ENCODE measurements at regions not wholly inside any gene's neighbourhood (a gene's known extent, or its start where the extent isn't known, plus 50 kb on each side); places are given as distances from the start of the nearest gene placed in this dataset.

DNA sequence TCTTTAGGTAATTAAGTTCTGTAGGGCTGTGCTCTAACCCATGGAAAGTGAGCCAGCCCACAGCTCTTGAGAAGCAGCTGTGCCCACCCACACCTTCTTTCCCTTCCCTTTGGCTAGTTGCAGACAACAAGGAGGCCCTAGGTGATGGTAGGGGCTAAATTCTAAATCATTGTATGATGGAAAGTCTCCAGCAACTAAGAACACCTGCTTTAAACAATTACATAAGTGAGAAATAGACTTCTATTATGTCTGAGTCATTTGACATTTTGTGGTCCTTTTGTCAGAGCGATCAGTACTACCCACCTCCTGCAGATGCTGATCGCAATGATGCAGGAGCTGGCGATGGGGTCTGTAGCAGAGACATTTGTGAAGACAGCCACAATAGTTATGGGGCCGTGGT lies 79.6 kb downstream of the TEX51 start:
- Histone ChIP-seq H3K4me3 (no peak overlapping the region), H3K4me1 (no peaks in the 10 kb centered on the region), H3K27ac (no peak overlapping the region), H3K9me3 (no peaks in the 10 kb centered on the region), H3K4me2 (no peak overlapping the region)
- ChIA-PET POLR2A (no interaction called here), CTCF (interaction anchor here (1.5 kb wide), 1 partner anchor 43 kb away, joined by 3 read pairs; no protein-coding TSS in a partner anchor)
- FAIRE-seq (no peak), ATAC-seq (no peak), DNase-seq (ENCODE audit: low read depth in 1 of 2, low spot score in 1 of 2) (no peak)
- WGBS (ENCODE audit: missing lambda C conversion rate): 64% methylated on average over 4 of the region's 4 CpGs
- TF ChIP-seq, protein P1, sequence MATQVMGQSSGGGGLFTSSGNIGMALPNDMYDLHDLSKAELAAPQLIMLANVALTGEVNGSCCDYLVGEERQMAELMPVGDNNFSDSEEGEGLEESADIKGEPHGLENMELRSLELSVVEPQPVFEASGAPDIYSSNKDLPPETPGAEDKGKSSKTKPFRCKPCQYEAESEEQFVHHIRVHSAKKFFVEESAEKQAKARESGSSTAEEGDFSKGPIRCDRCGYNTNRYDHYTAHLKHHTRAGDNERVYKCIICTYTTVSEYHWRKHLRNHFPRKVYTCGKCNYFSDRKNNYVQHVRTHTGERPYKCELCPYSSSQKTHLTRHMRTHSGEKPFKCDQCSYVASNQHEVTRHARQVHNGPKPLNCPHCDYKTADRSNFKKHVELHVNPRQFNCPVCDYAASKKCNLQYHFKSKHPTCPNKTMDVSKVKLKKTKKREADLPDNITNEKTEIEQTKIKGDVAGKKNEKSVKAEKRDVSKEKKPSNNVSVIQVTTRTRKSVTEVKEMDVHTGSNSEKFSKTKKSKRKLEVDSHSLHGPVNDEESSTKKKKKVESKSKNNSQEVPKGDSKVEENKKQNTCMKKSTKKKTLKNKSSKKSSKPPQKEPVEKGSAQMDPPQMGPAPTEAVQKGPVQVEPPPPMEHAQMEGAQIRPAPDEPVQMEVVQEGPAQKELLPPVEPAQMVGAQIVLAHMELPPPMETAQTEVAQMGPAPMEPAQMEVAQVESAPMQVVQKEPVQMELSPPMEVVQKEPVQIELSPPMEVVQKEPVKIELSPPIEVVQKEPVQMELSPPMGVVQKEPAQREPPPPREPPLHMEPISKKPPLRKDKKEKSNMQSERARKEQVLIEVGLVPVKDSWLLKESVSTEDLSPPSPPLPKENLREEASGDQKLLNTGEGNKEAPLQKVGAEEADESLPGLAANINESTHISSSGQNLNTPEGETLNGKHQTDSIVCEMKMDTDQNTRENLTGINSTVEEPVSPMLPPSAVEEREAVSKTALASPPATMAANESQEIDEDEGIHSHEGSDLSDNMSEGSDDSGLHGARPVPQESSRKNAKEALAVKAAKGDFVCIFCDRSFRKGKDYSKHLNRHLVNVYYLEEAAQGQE (IDR thresholded peaks at IDR 0.05): no peak
- TF ChIP-seq JUN (IDR thresholded peaks at IDR 0.05) (no peak), FOSL2 (IDR thresholded peaks at IDR 0.05) (no peak), FOSL2 (CRISPR knock-in tag; IDR thresholded peaks at IDR 0.05) (no peak), CBX2 (IDR thresholded peaks at IDR 0.05; ENCODE audit: borderline replicate concordance, low read depth) (no peak), NFE2L2 (conservative IDR thresholded peaks at IDR 0.05; ENCODE audit: low read length) (no peak), MAZ (IDR thresholded peaks at IDR 0.05; ENCODE audit: borderline replicate concordance, low read depth, low read length) (no peak), TP53 (CRISPR knock-in tag; IDR thresholded peaks at IDR 0.05) (no peak), RAD21 (conservative IDR thresholded peaks at IDR 0.05 in 1 of 2, IDR thresholded peaks at IDR 0.05 in 1 of 2) (no peak), MAX (IDR thresholded peaks at IDR 0.05) (no peak), PHF8 (IDR thresholded peaks at IDR 0.05; ENCODE audit: borderline replicate concordance, low read depth) (no peak), KDM1A (IDR thresholded peaks at IDR 0.05; ENCODE audit: low read depth) (no peak), ZNF302 (CRISPR knock-in tag; IDR thresholded peaks at IDR 0.05) (no peak)
- TF ChIP-seq, protein P2, sequence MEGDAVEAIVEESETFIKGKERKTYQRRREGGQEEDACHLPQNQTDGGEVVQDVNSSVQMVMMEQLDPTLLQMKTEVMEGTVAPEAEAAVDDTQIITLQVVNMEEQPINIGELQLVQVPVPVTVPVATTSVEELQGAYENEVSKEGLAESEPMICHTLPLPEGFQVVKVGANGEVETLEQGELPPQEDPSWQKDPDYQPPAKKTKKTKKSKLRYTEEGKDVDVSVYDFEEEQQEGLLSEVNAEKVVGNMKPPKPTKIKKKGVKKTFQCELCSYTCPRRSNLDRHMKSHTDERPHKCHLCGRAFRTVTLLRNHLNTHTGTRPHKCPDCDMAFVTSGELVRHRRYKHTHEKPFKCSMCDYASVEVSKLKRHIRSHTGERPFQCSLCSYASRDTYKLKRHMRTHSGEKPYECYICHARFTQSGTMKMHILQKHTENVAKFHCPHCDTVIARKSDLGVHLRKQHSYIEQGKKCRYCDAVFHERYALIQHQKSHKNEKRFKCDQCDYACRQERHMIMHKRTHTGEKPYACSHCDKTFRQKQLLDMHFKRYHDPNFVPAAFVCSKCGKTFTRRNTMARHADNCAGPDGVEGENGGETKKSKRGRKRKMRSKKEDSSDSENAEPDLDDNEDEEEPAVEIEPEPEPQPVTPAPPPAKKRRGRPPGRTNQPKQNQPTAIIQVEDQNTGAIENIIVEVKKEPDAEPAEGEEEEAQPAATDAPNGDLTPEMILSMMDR (IDR thresholded peaks at IDR 0.05): no peak

GRCh38 chr2:126979039-126980003 lies 80.6 kb downstream of the TEX51 start:
- ChIA-PET CTCF (interaction anchor here (1.5 kb wide), 1 partner anchor 42 kb away, joined by 3 read pairs; no protein-coding TSS in a partner anchor), POLR2A (no interaction called here)
- H3K4me3 ChIP-seq: no peak overlapping the region
- 19% methylated on average over 7 of the region's 7 CpGs for WGBS (ENCODE audit: missing lambda C conversion rate)
- ATAC-seq (no peak), DNase-seq (ENCODE audit: low read depth in 1 of 2, low spot score in 1 of 2) (no peak), FAIRE-seq (no peak)
- no peak overlapping the region for H3K4me2 ChIP-seq
- H3K4me1 ChIP-seq: no peaks in the 10 kb centered on the region
- TF ChIP-seq KDM1A (IDR thresholded peaks at IDR 0.05; ENCODE audit: low read depth) (no peak), BHLHE40 (IDR thresholded peaks at IDR 0.05; ENCODE audit: low read depth, low read length) (no peak), EHF (CRISPR knock-in tag; IDR thresholded peaks at IDR 0.05) (no peak), POLR2A (IDR thresholded peaks at IDR 0.05; ENCODE audit: low read length) (no peak), RAD21 (conservative IDR thresholded peaks at IDR 0.05 in 1 of 2, IDR thresholded peaks at IDR 0.05 in 1 of 2) (no peak), PBX3 (IDR thresholded peaks at IDR 0.05) (no peak)
- TF ChIP-seq, protein P3, sequence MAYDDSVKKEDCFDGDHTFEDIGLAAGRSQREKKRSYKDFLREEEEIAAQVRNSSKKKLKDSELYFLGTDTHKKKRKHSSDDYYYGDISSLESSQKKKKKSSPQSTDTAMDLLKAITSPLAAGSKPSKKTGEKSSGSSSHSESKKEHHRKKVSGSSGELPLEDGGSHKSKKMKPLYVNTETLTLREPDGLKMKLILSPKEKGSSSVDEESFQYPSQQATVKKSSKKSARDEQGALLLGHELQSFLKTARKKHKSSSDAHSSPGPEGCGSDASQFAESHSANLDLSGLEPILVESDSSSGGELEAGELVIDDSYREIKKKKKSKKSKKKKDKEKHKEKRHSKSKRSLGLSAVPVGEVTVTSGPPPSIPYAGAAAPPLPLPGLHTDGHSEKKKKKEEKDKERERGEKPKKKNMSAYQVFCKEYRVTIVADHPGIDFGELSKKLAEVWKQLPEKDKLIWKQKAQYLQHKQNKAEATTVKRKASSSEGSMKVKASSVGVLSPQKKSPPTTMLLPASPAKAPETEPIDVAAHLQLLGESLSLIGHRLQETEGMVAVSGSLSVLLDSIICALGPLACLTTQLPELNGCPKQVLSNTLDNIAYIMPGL (CRISPR knock-in tag; IDR thresholded peaks at IDR 0.05; ENCODE audit: borderline replicate concordance): no peak
- no peak overlapping the region for H3K27ac ChIP-seq
- H3K9me3 ChIP-seq: no peaks in the 10 kb centered on the region

All from A549 (cell line).